ENCODE measurements at regions not wholly inside any gene's neighbourhood (a gene's known extent, or its start where the extent isn't known, plus 50 kb on each side); places are given as distances from the start of the nearest gene placed in this dataset.

GRCh38 chr11:134958870-134959269, 546.8 kb upstream of the B3GAT1 start:
- no peaks in the 10 kb centered on the region for H3K4me1 ChIP-seq (ENCODE audit: control insufficient read depth in 1 of 2, insufficient read depth in 2 of 2, low read length in 2 of 2)
- H3K9ac ChIP-seq (ENCODE audit: low read length): no peak overlapping the region
- no peaks in the 10 kb centered on the region for H4K20me1 ChIP-seq (ENCODE audit: insufficient read depth)
- RAD21 ChIA-PET (ENCODE audit: low non-redundant PET in 1 of 2, low total read pairs in 2 of 2, uncharacterized antibody in 2 of 2, unreplicated experiment in 2 of 2): no interaction called here
- no peak for ATAC-seq
- H3K4me3 ChIP-seq (replicated peaks in 1 of 2; ENCODE audit: low read depth in 1 of 2, low read length in 2 of 2): no peak overlapping the region
- intact Hi-C loops (cut with micrococcal nuclease): no loop called here
- H3K27me3 ChIP-seq (ENCODE audit: insufficient read depth, low read length): peaks cover 14% of the 10 kb centered on the region
- POLR2A ChIA-PET: no interaction called here
- H3K4me2 ChIP-seq (ENCODE audit: low read length): no peak overlapping the region
- H2AFZ ChIP-seq (ENCODE audit: low read depth, low read length, poor library complexity, severe bottlenecking): no peak overlapping the region
- CTCF ChIA-PET: no interaction called here
- no peaks in the 10 kb centered on the region for H3K79me2 ChIP-seq (ENCODE audit: insufficient read depth, low read length)
- DNase-seq (ENCODE audit: low read depth, low spot score): no peak
- BruUV-seq (replicated peaks): no TSS peak
- H3K9me2 ChIP-seq (ENCODE audit: insufficient read depth): no peaks in the 10 kb centered on the region
- no peaks in the 10 kb centered on the region for H3K9me3 ChIP-seq (ENCODE audit: control insufficient read depth in 1 of 2, insufficient read depth in 1 of 2, low read depth in 1 of 2, low read length in 2 of 2)
- H3K27ac ChIP-seq (ENCODE audit: low read depth, low read length): no peak overlapping the region
- TF ChIP-seq ZBTB33 (IDR thresholded peaks at IDR 0.05; ENCODE audit: extremely low read depth, insufficient replicate concordance, low read length): no peak
- TF ChIP-seq SIN3A (IDR thresholded peaks at IDR 0.05; ENCODE audit: low read depth): no peak
- TF ChIP-seq SRF (IDR thresholded peaks at IDR 0.05; ENCODE audit: low read depth): no peak
- H3K36me3 ChIP-seq (ENCODE audit: control insufficient read depth in 1 of 2, insufficient read depth in 2 of 2, low read length in 2 of 2): no peaks in the 10 kb centered on the region

- RAD21 ChIA-PET (ENCODE audit: low non-redundant PET in 1 of 2, low total read pairs in 2 of 2, uncharacterized antibody in 2 of 2, unreplicated experiment in 2 of 2): no interaction called here
- H3K9me3 ChIP-seq (ENCODE audit: control insufficient read depth in 1 of 2, insufficient read depth in 1 of 2, low read depth in 1 of 2, low read length in 2 of 2): no peaks in the 10 kb centered on the region
- POLR2A ChIA-PET: no interaction called here
- TF ChIP-seq SIN3A (IDR thresholded peaks at IDR 0.05; ENCODE audit: low read depth) (no peak), EZH2 (IDR thresholded peaks at IDR 0.05) (no peak), JUND (IDR thresholded peaks at IDR 0.05) (no peak), POLR2A (IDR thresholded peaks at IDR 0.05; ENCODE audit: borderline replicate concordance, extremely low read depth, insufficient read depth, insufficient read length) (no peak)
- no peak overlapping the region for H3K27ac ChIP-seq (ENCODE audit: low read depth, low read length)
- intact Hi-C loops (cut with micrococcal nuclease): no loop called here
- H4K20me1 ChIP-seq (ENCODE audit: insufficient read depth): no peaks in the 10 kb centered on the region
- CTCF ChIA-PET: no interaction called here
- H2AFZ ChIP-seq (ENCODE audit: low read depth, low read length, poor library complexity, severe bottlenecking): no peak overlapping the region
- no TSS peak for BruUV-seq (replicated peaks)
- H3K4me2 ChIP-seq (ENCODE audit: low read length): no peak overlapping the region
- H3K27me3 ChIP-seq (ENCODE audit: insufficient read depth, low read length): peaks cover 13% of the 10 kb centered on the region
- no peak overlapping the region for H3K9ac ChIP-seq (ENCODE audit: low read length)
- H3K4me1 ChIP-seq (ENCODE audit: control insufficient read depth in 1 of 2, insufficient read depth in 2 of 2, low read length in 2 of 2): no peaks in the 10 kb centered on the region
- no peak overlapping the region for H3K4me3 ChIP-seq (replicated peaks in 1 of 2; ENCODE audit: low read depth in 1 of 2, low read length in 2 of 2)
- no peaks in the 10 kb centered on the region for H3K9me2 ChIP-seq (ENCODE audit: insufficient read depth)
- DNase-seq (ENCODE audit: low read depth, low spot score): no peak
- no peaks in the 10 kb centered on the region for H3K36me3 ChIP-seq (ENCODE audit: control insufficient read depth in 1 of 2, insufficient read depth in 2 of 2, low read length in 2 of 2)
- no peak for ATAC-seq
- no peaks in the 10 kb centered on the region for H3K79me2 ChIP-seq (ENCODE audit: insufficient read depth, low read length)
These were observed 546.2 kb upstream of the B3GAT1 start for GRCh38 chr11:134958336-134958640.

Data from HCT116 (cell line).